ENCODE measurements at regions not wholly inside any gene's neighbourhood (a gene's known extent, or its start where the extent isn't known, plus 50 kb on each side); places are given as distances from the start of the nearest gene placed in this dataset.

DNA sequence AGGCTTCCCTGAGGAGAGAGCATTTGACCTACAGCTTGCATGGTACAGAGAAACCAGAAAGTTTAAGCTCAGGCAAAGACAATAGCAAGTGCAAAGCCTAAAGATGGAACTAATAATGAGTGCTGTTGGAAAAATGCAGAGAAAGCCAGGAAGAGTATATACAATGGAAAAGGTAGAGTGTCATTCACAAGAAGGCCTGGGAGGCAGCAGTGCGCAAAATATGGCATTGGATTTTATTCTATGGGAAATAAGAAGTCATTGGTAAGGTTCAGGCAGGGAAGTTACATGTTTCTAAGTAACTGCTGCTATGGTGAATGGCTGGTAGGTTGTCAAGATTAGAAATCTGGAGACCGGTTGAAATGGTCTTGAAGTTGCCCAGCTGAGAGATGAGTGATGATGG, 2167.3 kb upstream of the CELF4 start:
- 93% methylated on average over 2 of the region's 2 CpGs for WGBS
- DNase-seq (no peak), ATAC-seq (no peak)
- Histone ChIP-seq H3K9me3 (ENCODE audit: control insufficient read depth, low read length) (no peaks in the 10 kb centered on the region), H3K4me3 (ENCODE audit: low read length) (no peak overlapping the region), H3K27ac (ENCODE audit: low read length) (no peak overlapping the region), H3K4me1 (ENCODE audit: control insufficient read depth, insufficient read depth, low read length) (no peaks in the 10 kb centered on the region), H3K27me3 (ENCODE audit: control insufficient read depth, insufficient read depth) (no peaks in the 10 kb centered on the region)
- intact Hi-C loops (cut with DNase I): no loop called here

DNA sequence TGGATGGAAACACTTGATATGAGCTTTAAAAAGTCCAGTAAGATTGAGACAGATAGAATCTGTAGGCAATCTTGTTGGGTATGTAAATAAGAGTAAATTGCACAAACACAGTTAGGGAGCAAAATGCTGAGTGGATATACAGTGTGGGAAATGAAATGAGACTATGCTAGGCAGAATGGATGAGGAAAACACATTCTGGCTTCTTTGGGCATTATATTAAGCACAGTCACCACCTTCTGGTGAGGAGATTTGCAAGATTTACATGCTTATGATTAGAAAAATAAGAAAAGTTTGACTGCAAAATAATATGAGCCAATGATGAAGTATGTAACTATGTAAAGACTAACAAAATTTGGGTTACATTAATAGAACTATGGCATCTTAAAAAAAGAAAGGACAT, 2165.0 kb upstream of the CELF4 start:
- Histone ChIP-seq H3K27ac (ENCODE audit: low read length) (no peak overlapping the region), H3K4me3 (ENCODE audit: low read length) (no peak overlapping the region), H3K9me3 (ENCODE audit: control insufficient read depth, low read length) (no peaks in the 10 kb centered on the region), H3K27me3 (ENCODE audit: control insufficient read depth, insufficient read depth) (no peaks in the 10 kb centered on the region), H3K4me1 (ENCODE audit: control insufficient read depth, insufficient read depth, low read length) (no peaks in the 10 kb centered on the region)
- intact Hi-C loops (cut with DNase I): no loop called here
- ATAC-seq (no peak), DNase-seq (no peak)

DNA sequence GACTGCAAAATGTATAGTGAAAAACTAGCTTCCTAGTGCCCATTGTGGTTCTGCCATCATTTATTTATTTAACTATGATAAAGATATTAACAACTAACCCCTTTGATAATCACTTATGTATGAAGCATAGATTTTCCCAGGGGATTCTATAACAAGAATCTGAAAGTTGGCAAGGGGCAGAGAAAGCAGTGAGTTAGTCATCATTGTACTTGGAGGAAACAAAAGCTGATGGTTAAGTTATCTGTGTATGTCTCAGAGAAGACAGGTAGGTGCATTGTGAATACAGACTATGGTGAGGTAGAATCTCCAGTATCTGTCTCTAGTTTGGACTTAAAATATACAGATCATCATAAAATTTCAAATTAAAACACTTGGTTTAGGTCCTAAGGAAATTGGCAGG, 2159.1 kb upstream of the CELF4 start:
- intact Hi-C loops (cut with DNase I): loop anchor here in 1 of 4 donors (10.0 kb wide), 1 partner anchor 70 kb away; no protein-coding TSS in a partner anchor
- Histone ChIP-seq H3K27me3 (ENCODE audit: control insufficient read depth, insufficient read depth) (no peaks in the 10 kb centered on the region), H3K4me1 (ENCODE audit: control insufficient read depth, insufficient read depth, low read length) (no peaks in the 10 kb centered on the region), H3K4me3 (ENCODE audit: low read length) (no peak overlapping the region), H3K9me3 (ENCODE audit: control insufficient read depth, low read length) (no peaks in the 10 kb centered on the region), H3K27ac (ENCODE audit: low read length) (no peak overlapping the region)
- ATAC-seq (no peak), DNase-seq (no peak)

DNA sequence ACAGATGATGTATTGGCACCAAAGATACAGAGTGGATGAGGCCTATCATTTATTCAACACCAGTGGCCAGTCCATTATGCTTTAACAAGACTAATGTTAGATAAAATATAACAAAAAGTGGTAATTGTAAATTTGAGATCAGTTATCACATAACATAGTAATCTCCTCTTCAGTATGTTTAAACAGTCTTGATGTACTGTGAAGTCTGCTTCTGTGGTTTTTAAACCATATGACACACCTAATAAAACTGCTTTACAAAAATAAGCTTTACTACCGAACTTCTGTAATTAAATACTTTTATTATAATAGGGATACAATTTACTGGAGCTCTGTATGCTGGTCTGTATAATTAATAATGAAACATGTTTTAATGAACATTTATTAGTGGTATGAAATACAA, 2156.1 kb upstream of the CELF4 start:
- no peak for ATAC-seq
- DNase-seq: no peak
- WGBS: 90% methylated on average over 1 of the region's 1 CpG
- Histone ChIP-seq H3K27me3 (ENCODE audit: control insufficient read depth, insufficient read depth) (no peaks in the 10 kb centered on the region), H3K9me3 (ENCODE audit: control insufficient read depth, low read length) (no peaks in the 10 kb centered on the region), H3K4me3 (ENCODE audit: low read length) (no peak overlapping the region), H3K4me1 (ENCODE audit: control insufficient read depth, insufficient read depth, low read length) (no peaks in the 10 kb centered on the region), H3K27ac (ENCODE audit: low read length) (no peak overlapping the region)
- intact Hi-C loops (cut with DNase I): loop anchor here in 1 of 4 donors (10.0 kb wide), 1 partner anchor 73 kb away; no protein-coding TSS in a partner anchor

DNA sequence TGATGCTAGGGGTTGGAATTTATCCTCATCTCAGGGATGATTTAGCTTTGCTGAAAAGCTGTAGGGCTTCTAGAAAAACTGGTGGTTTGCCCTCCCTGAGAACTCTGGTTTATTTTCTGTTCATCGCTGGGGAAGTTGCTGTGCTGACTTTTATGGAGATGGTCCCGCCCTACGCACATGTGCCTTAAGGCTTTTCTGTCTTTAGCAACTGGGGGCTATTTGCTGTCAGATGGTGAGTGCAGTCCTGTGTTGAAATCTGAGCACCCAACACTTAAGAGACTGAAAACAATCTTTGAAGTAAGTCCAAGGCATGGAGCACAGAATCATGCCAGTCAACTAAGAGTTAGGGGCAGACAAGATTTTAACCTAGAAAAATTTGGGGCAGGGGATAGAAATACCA, 2148.4 kb upstream of the CELF4 start:
- no peak overlapping the region for H3K27ac ChIP-seq (ENCODE audit: low read length)
- no peak for DNase-seq
- 94% methylated on average over 3 of the region's 3 CpGs for WGBS
- H3K9me3 ChIP-seq (ENCODE audit: control insufficient read depth, low read length): no peaks in the 10 kb centered on the region
- H3K4me1 ChIP-seq (ENCODE audit: control insufficient read depth, insufficient read depth, low read length): no peaks in the 10 kb centered on the region
- no peak for ATAC-seq
- H3K27me3 ChIP-seq (ENCODE audit: control insufficient read depth, insufficient read depth): no peaks in the 10 kb centered on the region
- intact Hi-C loops (cut with DNase I): no loop called here
- H3K4me3 ChIP-seq (ENCODE audit: low read length): no peak overlapping the region

DNA sequence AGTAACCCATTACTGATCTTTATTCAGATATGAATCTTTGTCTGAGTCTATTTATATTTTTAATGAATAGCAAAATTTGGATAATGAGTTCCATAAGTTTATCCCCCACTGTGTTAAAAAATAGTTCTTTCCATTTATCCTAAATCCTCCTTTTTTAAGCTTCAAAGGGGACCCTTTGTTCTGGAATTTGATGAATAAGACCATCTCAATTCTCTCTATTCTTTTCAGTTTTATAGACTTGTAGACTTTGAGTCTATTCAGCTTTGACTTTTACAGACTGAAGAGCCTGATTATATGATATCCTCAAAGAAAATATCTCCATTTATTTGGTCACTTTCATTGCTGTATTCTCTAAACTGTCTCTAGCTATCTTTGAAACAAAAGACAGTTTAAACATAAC, 2146.1 kb upstream of the CELF4 start:
- H3K27me3 ChIP-seq (ENCODE audit: control insufficient read depth, insufficient read depth): no peaks in the 10 kb centered on the region
- no peaks in the 10 kb centered on the region for H3K9me3 ChIP-seq (ENCODE audit: control insufficient read depth, low read length)
- H3K27ac ChIP-seq (ENCODE audit: low read length): no peak overlapping the region
- H3K4me1 ChIP-seq (ENCODE audit: control insufficient read depth, insufficient read depth, low read length): no peaks in the 10 kb centered on the region
- intact Hi-C loops (cut with DNase I): no loop called here
- no peak for DNase-seq
- H3K4me3 ChIP-seq (ENCODE audit: low read length): no peak overlapping the region
- ATAC-seq: no peak

DNA sequence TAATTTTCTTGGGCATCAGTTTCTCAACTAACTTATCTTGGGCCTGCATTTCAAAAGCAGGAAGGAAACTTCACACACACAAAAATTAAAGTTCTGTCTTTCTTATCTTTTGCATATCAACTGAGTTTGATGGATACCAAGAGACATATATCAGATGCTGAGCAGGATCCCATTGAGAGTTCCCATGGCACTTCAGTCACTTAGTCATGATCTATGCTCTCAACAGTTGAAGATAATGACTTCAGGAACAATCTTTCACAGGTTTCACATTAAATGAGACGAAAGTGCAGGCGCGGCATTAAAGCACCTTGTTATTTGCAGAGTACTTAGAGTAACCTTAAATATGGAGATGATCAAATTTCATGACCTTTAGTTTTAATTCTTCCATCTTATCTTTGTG, 2139.8 kb upstream of the CELF4 start:
- H3K27ac ChIP-seq (ENCODE audit: low read length): no peak overlapping the region
- no peaks in the 10 kb centered on the region for H3K9me3 ChIP-seq (ENCODE audit: control insufficient read depth, low read length)
- no peaks in the 10 kb centered on the region for H3K4me1 ChIP-seq (ENCODE audit: control insufficient read depth, insufficient read depth, low read length)
- DNase-seq (no peak), ATAC-seq (no peak)
- H3K4me3 ChIP-seq (ENCODE audit: low read length): no peak overlapping the region
- 85% methylated on average over 3 of the region's 3 CpGs for WGBS
- intact Hi-C loops (cut with DNase I): no loop called here
- no peaks in the 10 kb centered on the region for H3K27me3 ChIP-seq (ENCODE audit: control insufficient read depth, insufficient read depth)

DNA sequence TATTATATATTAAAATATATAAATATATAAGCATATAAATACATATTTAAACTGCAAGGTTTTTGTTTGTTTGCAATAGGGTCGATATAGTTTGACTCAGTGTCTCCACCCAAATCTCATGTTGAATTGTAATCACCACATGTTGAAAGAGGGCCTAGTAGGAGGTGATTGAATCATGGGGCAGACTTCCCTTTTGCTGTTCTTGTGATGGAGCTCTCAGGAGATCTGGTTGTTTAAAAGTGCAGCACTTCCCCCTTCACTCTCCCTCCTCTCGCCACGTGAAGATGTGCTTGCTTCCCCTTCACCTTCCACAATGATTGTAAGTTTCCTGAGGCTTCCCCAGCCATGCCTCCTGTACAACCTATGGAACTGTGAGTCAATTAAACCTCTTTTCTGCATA, 2137.3 kb upstream of the CELF4 start:
- no peak for DNase-seq
- Histone ChIP-seq H3K4me3 (ENCODE audit: low read length) (no peak overlapping the region), H3K9me3 (ENCODE audit: control insufficient read depth, low read length) (no peaks in the 10 kb centered on the region), H3K4me1 (ENCODE audit: control insufficient read depth, insufficient read depth, low read length) (no peaks in the 10 kb centered on the region), H3K27me3 (ENCODE audit: control insufficient read depth, insufficient read depth) (no peaks in the 10 kb centered on the region), H3K27ac (ENCODE audit: low read length) (no peak overlapping the region)
- intact Hi-C loops (cut with DNase I): no loop called here
- 82% methylated on average over 3 of the region's 3 CpGs for WGBS
- ATAC-seq: no peak

DNA sequence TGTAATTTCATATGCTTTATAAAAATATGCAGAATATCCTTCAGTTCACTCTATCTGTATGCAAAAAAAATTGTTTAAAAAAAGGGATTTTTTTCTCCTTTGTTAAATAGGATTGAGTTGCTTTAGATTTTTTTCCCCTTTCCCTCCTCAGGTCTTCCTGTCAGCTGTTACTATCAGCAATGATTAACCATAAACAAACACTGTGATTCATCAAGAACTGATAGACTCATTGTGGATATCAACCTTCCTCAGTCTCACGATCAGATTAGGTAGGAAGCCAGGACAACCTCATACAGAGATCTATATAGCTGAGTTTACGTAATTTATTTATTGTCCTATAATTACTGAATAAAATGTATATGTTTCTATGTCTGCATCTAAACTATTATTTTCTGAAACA, 2136.2 kb upstream of the CELF4 start:
- H3K27me3 ChIP-seq (ENCODE audit: control insufficient read depth, insufficient read depth): no peaks in the 10 kb centered on the region
- intact Hi-C loops (cut with DNase I): no loop called here
- WGBS: 64% methylated on average over 2 of the region's 2 CpGs
- no peak for ATAC-seq
- H3K4me1 ChIP-seq (ENCODE audit: control insufficient read depth, insufficient read depth, low read length): no peaks in the 10 kb centered on the region
- H3K27ac ChIP-seq (ENCODE audit: low read length): no peak overlapping the region
- H3K4me3 ChIP-seq (ENCODE audit: low read length): no peak overlapping the region
- H3K9me3 ChIP-seq (ENCODE audit: control insufficient read depth, low read length): no peaks in the 10 kb centered on the region
- DNase-seq: no peak

DNA sequence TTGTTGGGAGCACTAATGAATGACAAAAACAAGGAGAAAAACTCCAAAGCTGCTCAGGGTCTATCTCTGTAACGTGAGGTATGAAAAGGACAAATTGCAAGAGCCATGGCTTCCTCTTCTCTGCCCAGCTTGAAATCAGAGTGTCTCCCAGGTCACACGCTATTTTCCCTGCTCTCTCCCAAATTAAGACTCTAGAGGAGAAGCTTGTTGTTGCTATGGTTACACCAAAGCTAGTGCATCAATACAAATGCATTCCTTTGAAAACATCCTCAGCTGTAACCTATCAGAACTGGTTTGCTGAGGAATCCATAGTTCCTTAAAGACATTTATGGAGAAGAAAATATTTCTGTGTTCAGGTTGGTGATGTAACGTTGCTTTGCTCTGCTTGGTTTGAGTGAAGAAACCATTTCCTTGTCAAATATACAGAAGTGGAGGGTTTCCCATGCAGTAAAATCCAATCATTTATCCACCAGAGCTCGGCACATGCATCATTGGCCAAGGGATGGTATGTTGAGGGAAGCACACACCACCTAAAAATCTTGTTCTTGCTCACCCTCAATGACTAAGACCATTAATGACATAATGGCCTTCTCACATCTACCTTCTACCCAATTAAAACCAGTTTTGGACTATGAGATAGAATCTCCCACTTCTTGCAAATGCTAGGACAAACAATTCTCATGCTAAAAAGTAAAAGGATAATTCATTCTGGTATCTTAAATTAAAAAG, 2135.6 kb upstream of the CELF4 start:
- 85% methylated on average over 4 of the region's 4 CpGs for WGBS
- no peak overlapping the region for H3K4me3 ChIP-seq (ENCODE audit: low read length)
- H3K4me1 ChIP-seq (ENCODE audit: control insufficient read depth, insufficient read depth, low read length): no peaks in the 10 kb centered on the region
- no peak overlapping the region for H3K27ac ChIP-seq (ENCODE audit: low read length)
- H3K27me3 ChIP-seq (ENCODE audit: control insufficient read depth, insufficient read depth): no peaks in the 10 kb centered on the region
- ATAC-seq (no peak), DNase-seq (no peak)
- H3K9me3 ChIP-seq (ENCODE audit: control insufficient read depth, low read length): no peaks in the 10 kb centered on the region
- intact Hi-C loops (cut with DNase I): no loop called here

DNA sequence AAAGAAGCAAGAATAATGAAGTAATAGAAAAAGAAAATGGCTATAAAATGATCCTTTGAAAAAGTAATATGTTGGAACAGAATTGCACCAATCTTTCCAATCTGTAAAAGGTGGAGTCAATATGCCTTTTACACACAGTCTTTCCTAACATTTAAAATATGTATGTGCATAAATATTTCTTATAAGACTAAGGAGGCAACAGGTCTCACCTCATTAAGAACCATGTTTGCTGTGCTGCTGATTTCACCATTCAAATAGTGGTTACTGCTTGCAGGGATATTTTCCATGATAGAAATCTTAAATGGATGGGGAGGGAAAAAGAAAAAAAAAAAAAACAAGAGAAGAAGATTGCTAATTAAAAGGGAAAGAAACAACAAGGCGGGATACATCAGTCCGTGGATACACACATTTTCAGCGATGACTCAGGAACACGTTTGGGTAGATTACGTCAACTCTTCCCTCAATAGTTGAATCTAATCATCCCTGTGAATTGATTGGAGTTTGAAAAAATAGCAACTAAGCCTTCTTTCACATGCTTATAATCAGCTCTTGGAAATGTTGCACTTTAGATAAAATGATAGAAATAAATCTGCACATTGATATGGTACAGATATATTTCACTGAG, 2133.9 kb upstream of the CELF4 start:
- no peaks in the 10 kb centered on the region for H3K4me1 ChIP-seq (ENCODE audit: control insufficient read depth, insufficient read depth, low read length)
- H3K4me3 ChIP-seq (ENCODE audit: low read length): no peak overlapping the region
- H3K27me3 ChIP-seq (ENCODE audit: control insufficient read depth, insufficient read depth): no peaks in the 10 kb centered on the region
- H3K9me3 ChIP-seq (ENCODE audit: control insufficient read depth, low read length): no peaks in the 10 kb centered on the region
- intact Hi-C loops (cut with DNase I): no loop called here
- DNase-seq (no peak), ATAC-seq (no peak)
- H3K27ac ChIP-seq (ENCODE audit: low read length): no peak overlapping the region
- 96% methylated on average over 5 of the region's 5 CpGs for WGBS

DNA sequence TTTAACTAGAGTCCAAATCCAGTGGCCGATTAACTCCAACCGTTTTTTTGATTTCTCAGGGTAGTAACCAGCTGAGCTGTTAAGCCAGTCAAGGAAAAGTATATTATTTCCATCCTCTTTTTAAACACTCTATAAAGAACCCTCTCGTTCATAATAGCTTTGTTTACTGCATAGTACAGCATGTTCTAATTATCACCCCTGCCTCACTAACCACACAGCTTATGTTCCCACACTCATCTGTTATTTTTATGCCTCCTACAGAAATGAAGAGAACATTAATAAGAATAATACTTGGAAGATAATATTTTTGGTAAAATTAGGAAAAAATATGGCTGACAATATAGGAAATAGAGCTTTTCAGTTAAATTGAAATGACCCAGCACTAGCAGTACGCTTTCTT, 2132.8 kb upstream of the CELF4 start:
- intact Hi-C loops (cut with DNase I): no loop called here
- 88% methylated on average over 4 of the region's 4 CpGs for WGBS

More for the DNA sequence above, 2132.8 kb upstream of the CELF4 start:
- ATAC-seq: no peak
- Histone ChIP-seq H3K4me1 (ENCODE audit: control insufficient read depth, insufficient read depth, low read length) (no peaks in the 10 kb centered on the region), H3K27me3 (ENCODE audit: control insufficient read depth, insufficient read depth) (no peaks in the 10 kb centered on the region), H3K4me3 (ENCODE audit: low read length) (no peak overlapping the region), H3K9me3 (ENCODE audit: control insufficient read depth, low read length) (no peaks in the 10 kb centered on the region), H3K27ac (ENCODE audit: low read length) (no peak overlapping the region)
- no peak for DNase-seq
